NB4 (cell line): ENCODE measurements at regions not wholly inside any gene's neighbourhood (a gene's known extent, or its start where the extent isn't known, plus 50 kb on each side); places are given as distances from the start of the nearest gene placed in this dataset.

Source experiments
- MYC ChIP-seq: IDR thresholded peaks from 2 replicates; pipeline ENCODE4 v1.6.1; 2011; ENCODE audit warnings: low read depth, low read length
- POLR2A ChIP-seq: IDR thresholded peaks from 2 replicates; pipeline ENCODE4 v1.6.1; 2011; ENCODE audit warnings: mild to moderate bottlenecking; ENCODE audit not compliant: insufficient read length; ENCODE audit errors: extremely low read depth

DNA sequence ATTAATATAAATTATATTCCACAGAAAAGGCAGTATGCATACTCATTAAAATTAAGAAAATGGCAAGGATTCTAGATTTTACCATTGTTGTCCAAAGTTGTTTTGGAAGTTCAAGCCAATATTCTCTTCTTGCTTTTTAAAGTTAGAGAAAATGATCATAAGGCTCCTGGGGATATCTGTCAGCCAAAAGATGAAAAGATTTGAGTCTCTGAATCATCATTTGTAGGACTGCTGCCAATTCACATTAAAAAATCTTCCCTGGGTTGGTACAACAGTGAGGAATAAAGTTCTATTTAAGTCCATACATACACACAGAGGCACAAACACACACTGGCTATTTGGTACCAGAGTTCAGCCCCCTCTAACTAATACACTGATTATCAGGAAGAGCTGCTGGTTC, 620.1 kb downstream of the COL12A1 start:
- no peak for TF ChIP-seq POLR2A
- no peak for TF ChIP-seq MYC
